NCI-H2171 treated with DMSO at 0.1 percent for 48 hours (cell line): ENCODE measurements at regions not wholly inside any gene's neighbourhood (a gene's known extent, or its start where the extent isn't known, plus 50 kb on each side); places are given as distances from the start of the nearest gene placed in this dataset.
A peak's percentile ranks its signal among the peaks of the same experiment; 100 is the strongest.

Source experiments
- DNase-seq: peaks from one replicate; lab custom pipeline; 2025; lab: John Stamatoyannopoulos, UW

DNA sequence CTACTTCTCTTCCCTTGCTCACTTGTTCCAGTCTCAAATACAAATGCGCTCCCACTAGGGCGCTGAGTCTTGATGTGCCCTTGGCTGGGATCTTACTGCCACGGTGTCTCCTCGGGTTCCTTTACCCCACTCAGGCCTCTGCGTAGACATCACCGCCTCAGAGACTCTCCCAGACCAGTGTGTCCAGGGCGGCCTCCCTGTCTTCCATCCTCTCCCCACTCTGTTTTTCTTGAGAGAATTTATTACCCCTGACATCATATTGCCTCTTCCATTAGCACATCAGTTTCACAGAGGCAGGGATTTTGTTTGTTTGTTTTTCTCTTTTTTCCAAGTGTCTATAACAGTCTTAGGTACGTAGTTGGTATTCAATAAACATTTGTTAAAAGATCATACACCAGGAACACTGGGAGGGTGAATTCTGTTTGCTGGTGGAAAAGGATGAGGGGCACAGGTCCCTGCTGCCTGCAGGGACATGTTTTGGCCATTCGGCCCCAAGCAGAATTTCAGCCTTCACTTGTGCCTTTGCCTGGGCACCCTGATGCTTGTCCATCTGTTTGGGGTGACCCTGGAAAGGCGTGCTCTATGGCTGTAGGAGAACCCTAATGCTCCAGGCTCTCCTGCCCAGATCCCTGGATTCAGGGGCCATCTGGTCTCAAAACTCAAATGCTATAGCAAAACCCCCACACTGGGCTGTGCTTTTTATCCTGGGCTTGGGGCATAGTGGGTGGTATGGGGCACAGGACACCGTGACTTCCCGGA, 55.0 kb downstream of the RPL37A start:
- DNase-seq = no peak

DNA sequence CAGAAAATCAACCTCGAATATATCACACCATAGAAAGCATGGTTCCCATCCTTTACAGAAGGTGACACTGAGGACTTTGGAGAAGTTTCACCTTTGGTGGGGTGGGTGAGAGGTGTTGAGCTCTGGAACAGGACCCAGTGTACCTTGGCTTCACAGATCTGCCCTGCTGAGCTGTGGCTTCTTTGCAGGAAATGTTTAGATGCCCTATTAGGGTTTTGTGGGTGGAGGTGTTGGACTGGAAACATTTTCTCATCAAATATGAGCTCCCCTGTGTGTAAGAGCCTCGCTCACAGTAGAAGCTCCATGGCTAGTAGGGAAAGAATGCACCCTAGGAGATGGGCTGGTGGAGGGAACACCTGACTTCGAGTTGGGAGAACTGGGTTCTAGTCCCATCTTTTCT, 55.6 kb downstream of the RPL37A start:
- DNase-seq = no peak

DNA sequence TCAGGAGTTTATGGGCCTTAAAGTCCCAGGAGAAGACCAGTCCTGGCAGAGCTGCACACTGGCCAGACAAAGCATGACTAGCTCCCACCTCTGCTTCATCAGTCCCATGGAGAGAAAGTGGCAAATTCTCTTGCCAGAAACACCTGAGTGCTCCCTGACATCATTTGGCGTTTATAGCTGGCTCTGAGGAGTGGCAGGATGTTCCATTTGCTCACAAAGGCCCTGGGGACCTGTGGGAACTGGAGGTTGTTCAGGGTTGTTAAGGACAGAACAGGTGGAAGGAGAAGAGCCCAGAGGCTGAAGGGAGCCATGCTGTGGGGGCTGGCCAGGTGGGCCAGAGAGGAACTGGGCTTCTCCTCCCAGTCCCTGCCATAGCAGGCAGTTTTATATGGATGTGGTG, 56.1 kb downstream of the RPL37A start:
- peak; percentile 82 for DNase-seq

DNA sequence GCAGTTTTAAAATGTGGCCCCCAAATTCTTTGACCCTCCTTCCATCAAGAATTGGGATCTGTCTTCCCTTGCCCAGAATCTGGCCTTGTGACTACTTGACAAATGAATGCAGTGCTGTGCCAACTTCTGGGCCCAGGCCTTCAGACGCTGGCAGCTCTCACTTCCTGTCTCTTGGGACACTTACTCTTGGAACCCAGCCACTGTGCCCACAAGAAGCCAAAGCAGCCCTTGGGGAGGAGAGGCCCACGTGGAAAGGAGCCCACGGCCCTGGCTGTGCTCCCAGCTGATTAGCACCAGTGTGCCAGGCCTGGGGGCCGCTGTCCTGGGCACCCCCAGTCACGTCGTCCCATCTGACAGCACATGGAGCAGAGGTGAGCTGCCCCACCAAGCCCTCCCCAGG, 56.6 kb downstream of the RPL37A start:
- DNase-seq = peak; percentile 77

DNA sequence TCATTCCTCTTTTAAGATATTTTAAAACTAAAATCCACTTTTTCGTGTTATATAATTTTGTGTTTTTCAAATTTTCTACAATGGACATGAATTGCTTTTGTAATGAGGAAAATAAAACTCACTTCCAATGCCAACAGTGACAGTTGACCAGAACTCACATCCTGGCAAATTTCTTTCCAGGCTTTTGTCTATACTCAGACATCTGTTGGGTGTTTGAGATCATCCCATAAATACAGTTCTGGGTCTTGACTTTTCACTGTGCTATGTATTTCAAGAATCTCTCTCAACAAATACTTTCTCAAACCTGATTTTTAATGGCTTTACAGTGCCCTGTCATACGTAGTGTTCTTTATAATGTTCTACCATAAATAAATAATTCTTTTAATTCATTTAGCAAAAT, 57.6 kb downstream of the RPL37A start:
- DNase-seq = no peak

DNA sequence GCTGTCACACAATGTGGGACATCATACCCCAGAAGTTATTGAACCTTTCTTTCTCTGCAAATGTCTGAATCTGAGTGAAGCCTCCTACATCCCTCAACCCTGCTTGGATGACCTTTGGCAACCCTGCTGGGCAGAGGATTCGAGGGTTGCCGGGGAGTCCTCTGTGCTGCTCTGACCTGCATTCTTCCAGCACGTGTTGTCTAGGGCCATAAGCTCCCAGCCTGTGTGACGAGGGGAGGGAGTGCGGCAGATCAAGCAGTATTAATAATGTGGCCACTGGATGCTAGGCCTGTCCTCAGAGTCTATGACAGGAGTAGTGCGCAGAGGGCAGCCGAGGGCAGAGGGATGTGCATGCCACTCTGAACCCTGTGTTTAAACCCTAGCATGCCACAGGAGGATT, 58.8 kb downstream of the RPL37A start:
- DNase-seq = no peak

DNA sequence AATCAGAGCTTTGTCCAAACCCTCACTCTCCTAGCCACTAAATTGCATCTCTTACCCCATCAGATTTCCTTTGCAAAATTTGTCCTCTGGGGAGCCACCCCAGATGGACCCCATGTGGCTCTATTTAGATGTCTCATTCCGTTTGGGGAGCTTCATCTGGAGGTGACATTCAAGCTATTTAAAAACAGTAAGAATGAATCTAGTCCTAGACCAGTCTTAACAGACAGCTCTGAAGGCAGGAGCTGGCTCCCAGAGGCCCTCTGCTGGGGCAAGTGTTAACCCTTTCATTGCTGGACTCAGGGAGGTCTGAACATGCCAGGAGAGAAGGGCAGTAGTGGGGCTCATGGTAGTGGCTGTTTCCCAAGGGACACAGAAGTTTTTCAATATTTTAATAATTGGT, 59.2 kb downstream of the RPL37A start:
- no peak for DNase-seq

DNA sequence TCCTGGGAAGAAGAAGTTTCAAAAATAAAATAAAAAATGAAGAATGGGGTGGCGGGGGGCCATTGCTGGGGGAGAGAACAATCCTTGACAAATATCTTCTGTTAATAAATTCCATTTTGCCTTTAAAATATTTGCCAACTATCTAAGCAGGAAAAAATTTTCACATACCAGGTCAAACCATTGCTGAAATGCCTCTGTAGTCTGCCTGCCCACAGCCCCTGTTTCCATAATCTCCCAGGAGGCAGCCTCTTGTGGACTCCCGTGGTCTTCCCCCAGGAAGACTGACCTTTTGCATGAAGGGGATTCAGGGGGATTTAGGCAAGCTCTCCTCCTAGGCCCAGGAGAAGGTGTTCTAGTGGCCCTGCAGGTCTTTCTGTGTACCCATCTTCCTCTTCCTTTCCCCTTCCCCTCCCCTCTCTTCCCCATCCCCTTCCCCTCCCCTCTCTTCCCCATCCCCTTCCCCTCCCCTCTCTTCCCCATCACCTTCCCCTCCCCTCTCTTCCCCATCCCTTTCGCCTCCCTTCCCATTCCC, 61.0 kb downstream of the RPL37A start:
- no peak for DNase-seq

DNA sequence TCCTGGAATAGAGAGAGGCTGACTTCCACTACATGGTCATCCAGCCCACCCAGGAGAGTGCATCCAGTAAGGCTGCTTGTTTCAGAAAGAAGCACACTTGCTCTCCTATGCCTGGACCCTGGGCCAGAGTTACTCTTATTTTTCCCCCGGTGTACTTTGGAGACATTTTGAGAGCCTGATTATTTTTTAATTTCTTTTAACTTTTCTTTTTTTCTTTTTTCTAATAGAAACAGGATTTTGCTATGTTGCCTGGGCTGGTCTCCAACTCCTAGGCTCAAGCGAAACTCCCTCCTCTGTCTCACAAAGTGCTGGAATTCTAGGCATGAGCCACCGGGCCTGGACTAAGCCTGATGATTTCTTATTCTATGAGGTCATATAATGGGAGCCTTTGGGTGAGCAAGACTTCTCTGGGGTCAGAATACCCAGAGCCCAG, 62.2 kb downstream of the RPL37A start:
- DNase-seq = no peak

DNA sequence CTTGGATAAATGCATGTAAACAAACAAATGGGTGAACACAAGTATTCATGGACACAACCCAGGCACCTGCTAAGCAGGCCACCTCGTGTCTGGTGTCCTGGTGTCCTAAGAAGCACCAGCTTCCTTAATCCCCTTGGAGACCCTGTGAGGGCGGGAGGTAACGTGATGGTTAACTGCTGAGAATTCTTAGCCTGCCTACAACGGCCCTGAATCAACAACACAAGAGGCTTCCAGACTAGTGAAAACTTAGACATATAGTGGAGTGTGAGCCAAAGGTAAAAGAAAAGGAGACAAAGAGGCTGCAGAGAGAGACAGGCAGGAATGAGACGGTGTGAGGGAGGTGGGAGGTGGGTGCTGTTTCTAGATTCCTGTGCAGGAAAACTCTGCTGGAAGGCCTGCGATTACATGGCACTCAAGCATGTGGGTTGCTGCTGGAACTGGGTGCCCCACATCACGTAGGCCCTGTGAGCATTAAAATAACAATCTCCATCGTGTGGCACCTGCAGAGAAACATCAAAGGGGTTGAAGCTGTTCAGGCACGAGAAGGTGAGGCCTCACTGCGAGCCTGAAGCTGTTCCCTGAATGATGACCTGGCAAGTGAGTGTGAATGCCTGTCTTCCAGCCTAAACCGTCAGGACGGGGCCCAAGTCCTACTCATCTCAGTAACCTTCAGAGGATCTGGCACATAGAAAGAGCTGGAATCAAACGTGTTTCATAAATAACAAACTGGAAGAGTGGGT, 64.2 kb downstream of the RPL37A start:
- no peak for DNase-seq

DNA sequence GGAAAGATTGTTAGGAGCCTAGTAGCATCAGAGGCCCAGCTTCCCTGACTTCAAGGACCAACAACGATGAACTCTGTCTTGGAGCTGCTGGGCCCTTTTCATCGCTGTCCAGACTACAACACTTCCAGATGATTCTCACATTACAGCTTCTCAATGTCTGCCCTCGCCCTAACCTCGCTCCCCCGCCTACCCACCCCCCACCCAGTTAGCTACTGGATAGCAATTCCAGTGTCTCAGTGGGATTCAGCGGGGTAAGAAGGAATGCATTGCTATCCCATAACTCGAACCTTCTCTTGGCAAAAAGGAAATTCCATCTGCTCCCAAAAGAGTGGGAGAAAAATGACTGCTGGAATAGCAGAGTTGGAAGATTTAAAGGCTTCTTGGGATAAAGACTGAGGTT, 65.0 kb downstream of the RPL37A start:
- no peak for DNase-seq

DNA sequence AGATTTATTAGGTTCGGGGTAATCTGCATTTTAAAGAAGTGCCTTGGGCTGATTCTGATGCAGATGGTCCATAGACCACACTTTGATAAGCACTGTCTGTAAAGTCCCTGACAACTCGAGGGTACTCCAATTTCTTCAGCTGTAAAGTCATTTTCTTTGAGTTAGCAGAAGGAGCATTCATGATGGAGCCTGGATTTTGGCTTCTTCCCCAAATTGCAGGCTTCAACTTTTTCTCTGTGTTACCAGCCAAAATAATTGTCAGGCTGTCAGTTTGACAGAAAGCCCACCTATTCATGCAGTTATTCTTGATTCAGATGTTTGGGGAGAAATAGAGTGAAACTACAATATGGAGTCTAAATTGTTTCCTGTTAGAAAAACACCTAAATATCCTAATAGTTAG, 66.0 kb downstream of the RPL37A start:
- no peak for DNase-seq

DNA sequence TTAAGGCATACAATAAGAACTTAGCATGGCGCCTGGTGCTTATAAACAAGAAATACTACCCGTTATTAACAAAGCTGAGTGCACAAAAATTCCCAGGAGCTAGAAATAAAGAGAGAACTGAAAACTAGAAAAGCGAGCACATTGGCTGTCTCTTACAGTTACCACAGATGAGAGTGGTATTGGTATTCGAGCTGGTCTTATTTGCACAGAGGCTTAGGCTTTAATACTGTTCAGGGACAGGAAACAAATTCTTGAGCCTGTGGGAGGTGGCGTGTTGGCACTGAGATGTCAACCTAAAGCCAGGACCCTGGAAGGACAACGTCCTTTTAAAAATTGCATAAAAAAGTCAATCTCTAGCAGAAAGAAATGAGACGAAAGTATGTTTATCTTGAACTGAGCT, 67.3 kb upstream of the IGFBP2 start:
- DNase-seq = no peak

DNA sequence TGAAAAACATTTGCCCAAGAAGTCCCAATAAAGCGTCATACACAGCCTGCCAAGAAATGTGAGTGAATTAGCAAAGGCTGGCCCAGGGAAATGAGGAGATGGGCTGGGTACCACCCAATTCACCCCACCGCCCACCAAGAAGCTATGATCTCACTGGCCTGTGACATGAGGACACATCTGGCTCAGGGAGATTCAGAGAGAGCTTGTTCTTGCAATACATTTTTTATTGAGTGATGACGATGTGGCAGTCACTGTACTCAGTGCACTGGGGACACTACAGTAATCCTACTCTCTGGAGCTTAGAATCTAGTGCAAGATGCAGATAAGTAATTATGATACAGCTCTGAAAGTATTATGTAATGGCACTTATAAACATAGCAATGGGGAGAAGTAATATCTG, 64.6 kb upstream of the IGFBP2 start:
- DNase-seq = no peak

DNA sequence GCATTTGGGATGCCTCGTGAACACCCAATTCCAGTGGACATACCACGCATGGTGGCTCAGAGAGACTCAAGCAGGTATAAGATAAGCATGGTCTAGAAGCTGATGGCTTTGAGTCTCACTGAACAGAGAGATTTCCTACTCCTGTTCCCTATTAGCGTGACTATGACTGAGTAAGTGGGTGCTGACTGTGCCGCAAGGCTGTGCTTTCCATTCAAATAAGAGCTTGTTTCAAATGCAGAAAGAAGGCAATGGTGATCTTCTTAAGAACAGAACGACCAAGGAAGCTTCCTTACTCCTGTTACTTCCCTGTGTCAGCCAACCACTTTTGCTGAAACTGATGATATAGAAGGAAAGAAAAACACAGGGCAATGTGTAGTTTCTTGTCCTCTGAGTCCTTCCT, 63.5 kb upstream of the IGFBP2 start:
- DNase-seq = no peak

DNA sequence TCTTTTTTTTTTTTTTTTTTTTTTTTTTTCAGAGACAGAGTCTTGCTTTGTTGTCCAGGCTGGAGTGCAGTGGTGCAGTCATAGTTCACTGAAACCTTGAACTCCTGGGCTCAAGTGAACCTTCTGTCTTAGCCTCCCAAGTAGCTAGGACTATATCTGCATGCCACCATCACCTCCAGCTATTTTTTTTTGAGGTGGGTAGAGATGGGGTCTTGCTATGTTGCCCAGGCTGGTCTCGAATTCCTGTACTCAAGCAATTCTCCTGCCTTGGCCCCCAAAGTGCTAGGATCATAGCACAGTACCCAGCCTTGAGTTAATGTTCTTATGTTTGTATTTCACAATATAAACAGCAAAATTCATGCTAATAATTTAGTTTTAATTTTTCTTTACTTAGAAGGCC, 62.9 kb upstream of the IGFBP2 start:
- no peak for DNase-seq

DNA sequence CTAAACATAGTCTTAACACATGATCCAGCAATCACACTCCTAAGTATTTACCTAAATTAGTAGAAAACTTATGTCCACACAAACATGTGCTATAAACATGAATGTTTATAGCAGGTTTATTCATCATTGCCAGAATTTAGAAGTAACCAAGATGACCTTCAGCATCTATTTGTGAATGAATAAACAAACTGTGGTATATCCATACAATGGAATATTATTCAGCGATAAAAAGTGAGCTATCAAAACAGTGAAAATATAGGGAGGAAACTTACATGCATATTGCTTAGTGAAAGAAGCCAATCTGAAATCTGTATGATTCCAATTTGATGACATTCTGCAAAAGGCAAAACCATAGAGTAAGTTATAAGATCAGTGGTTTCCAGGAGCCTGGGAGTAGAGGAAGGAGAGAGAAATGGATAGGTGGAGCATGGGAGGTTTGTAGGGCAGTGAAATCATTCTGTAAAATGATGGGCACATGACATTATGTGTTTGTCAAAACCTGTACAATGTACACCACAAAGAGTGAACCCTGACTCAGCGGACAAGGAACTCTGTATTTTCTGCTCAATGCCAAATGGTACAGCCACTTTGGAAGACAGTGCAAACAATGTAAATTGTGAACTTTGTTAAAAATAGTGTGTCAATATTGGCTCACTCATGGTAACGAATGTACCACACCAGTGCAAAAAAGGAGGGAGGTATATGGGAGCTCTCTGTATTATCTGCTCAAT, 61.9 kb upstream of the IGFBP2 start:
- DNase-seq = no peak

DNA sequence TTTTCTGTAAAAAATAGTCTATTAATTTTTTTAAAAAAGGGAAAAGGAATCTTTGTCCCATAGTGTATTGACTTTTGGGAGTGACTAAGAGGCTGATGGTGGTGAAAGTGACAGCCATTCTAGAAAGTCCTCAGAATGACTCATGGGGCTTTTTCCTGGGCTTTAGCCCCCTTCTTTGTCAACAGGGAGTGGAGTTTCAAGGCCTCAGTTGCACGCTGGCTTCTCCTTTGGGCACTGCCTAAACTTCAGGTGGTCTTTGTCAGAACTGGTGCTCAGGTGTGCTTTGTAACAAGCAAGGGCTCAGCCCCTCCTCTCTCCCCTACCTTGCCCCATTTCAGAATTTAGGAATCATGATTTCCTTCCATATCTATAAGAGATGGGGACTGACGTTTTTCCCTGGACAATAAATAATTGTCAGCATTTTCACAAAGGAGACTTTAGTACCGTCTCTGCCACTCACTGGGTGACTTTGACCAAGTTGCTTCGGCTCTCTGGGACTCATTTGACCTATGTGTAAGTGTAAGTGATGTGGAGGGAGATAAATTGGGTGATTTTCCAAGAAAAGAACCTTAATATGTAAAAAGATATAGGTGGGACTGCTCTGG, 61.2 kb upstream of the IGFBP2 start:
- DNase-seq = no peak

DNA sequence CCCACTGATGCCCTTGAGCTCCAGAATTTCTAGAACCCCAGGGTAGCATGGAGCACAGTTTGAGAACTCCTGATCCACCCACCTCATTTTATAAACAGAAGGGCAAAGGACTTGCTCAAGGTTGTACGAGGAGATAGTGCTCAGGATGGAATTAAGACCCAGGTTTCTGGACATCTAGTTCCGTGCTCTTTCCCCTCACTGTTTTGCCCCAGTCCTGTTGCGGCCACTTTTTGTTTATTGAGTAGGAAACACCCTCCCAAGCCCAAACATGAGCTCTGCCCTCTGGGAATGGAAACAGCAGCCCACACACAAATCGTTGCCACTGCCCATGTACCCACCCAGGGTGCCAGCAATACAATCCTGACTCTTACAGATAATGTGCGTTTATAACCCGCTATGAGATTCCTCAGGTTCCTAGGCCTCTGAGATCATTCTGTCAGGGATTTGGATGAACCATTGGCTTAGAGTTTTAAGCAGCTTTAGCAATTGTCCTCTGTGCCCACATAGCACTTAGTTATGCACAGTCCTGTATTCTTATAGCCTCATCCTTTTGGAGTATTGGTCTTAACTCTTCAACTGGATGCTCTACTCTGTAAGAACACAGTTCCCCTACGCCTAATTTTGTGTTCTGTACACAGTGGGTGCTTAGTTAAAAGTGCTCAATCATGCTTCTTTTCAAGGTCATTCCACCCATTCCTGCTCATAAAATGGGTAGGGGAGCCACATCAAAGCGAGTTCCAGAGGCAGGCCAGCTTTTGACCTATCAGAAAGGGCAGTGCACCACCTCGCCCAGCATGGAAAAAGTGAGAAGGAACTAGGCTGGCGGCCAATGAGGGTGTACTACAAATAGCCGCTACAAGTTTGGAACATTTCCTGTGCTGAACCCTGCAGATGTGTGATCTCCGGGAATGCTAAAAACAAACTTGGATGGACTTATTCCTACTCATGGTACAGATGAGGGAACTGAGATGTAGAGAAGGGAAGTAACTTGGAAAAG, 60.3 kb upstream of the IGFBP2 start:
- DNase-seq = no peak

DNA sequence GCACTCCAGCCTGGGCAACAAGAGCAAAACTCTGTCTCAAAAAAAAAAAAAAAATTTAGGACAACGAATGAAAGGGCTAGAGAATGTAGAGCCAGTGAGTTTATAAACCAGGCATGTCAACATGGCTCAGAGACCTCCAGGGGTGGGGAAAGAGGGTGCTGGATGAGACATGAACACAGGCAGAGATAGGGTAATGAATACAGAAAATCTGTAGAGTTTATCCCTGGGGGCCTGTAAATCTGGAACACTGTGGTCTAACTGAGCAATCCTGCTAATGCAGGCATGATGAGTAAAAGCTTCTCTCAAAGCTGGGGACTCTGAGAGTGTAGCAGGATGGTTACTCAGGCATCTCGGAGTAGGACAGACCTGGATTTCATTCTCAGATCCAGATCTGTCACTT, 59.2 kb upstream of the IGFBP2 start:
- peak; percentile 23 for DNase-seq

DNA sequence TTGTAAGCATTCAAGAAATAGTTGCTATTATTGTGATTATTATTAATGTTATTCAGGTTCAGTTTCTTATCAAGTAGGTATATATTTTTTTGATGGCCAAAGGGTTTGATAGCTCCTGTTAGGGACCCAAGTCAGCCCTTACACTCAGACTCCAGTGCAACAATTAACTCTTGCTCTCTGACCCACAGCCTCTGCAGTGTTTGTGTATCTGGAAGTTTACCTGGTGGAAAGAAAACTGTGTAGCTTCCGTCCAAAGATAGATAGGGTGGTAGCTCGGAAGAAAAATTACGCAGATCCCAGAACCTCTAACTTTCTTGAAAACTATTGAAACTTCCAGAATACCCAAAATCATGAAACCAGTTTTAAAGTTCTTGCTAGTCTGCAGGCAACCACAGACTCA, 58.6 kb upstream of the IGFBP2 start:
- DNase-seq = no peak
